ENCODE measurements at regions not wholly inside any gene's neighbourhood (a gene's known extent, or its start where the extent isn't known, plus 50 kb on each side); places are given as distances from the start of the nearest gene placed in this dataset.

DNA sequence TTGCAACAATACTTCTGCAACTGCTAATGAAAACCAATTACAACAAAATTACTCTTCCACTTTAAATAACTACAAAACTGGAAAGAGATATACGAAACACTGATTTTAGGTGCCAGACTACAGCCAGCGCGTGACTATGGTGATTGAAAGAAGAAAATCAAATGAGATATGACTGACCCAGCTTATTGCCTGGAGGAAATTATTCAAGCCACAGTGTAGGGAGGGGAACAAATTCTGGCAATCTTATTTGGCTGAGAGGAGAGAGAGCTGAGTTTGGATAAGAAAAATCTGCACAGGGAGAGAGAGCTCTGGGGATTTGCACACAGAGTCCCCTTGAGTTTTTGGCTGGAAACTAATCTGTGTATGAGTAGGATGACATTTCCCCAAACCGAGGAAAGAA, 470.3 kb upstream of the FRG2C start:
- no peak for TF ChIP-seq CTCF (IDR thresholded peaks at IDR 0.05)
- no peak for TF ChIP-seq POLR2A (IDR thresholded peaks at IDR 0.05)

All from right lobe of liver (tissue), 4 donors.